ACC112 (cell line): ENCODE measurements at regions not wholly inside any gene's neighbourhood (a gene's known extent, or its start where the extent isn't known, plus 50 kb on each side); places are given as distances from the start of the nearest gene placed in this dataset.
"Not testable (repeated sequence)": the region's sequence is repeated elsewhere in the genome, so short reads cannot be mapped to it uniquely, and the experiment has no call there.

ENCODE experiments used
- H2AFZ ChIP-seq: fragments of 200-600 bp; sonication (generic); one replicate; pipeline ENCODE4 v1.6.0; 2017; ENCODE audit warnings: antibody characterized with exemption, low read length; ENCODE audit not compliant: unreplicated experiment
- H3K27ac ChIP-seq: fragments of 200-600 bp; sonication (generic); 2 replicates; pipeline ENCODE4 v1.5.1; 2014; ENCODE audit warnings: low read depth, mild to moderate bottlenecking, antibody characterized with exemption, low read length, moderate library complexity
- H3K27me3 ChIP-seq: fragments of 200-600 bp; sonication (generic); 2 replicates; pipeline ENCODE4 v1.6.1; 2014; ENCODE audit warnings: mild to moderate bottlenecking, antibody characterized with exemption, low read length, moderate library complexity, mixed read lengths; ENCODE audit not compliant: insufficient read depth
- H3K36me3 ChIP-seq: fragments of 200-600 bp; sonication (generic); 2 replicates; pipeline ENCODE4 v1.6.1; 2016; ENCODE audit warnings: mild to moderate bottlenecking, antibody characterized with exemption, low read length, moderate library complexity, mixed read lengths; ENCODE audit not compliant: insufficient read depth
- H3K4me1 ChIP-seq: fragments of 200-600 bp; sonication (generic); one replicate; pipeline ENCODE4 v1.6.1; 2016; ENCODE audit warnings: low read length, mixed read lengths; ENCODE audit not compliant: insufficient read depth, unreplicated experiment, control insufficient read depth
- H3K4me3 ChIP-seq: fragments of 200-600 bp; sonication (generic); 2 replicates; pipeline ENCODE4 v1.5.1; 2014; ENCODE audit warnings: mild to moderate bottlenecking, low read depth, low read length
- H3K79me2 ChIP-seq: fragments of 200-600 bp; sonication (generic); one replicate; pipeline ENCODE4 v1.6.0; 2016; ENCODE audit warnings: low read length; ENCODE audit not compliant: control insufficient read depth, unreplicated experiment, insufficient read depth

DNA sequence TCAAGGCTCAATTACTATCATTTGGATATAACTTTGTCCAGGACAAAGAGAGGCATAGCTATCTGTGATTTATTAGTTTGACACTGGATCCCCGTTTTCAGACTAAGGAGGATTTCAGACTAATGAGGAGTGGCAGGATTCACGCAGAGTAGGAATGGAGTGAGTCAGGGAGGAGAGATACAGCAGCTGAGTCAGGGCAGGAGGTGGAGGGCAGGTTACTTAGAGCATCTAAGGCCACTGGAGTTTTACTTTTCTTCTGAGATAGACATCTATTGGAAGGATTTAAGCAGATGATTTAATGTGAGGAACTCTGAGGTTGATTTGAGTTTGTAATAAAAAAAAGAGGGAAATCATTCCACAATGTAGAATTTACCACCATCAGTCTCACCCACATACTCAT, 110.6 kb downstream of the RPIA start:
- not testable (repeated sequence) for H3K79me2 ChIP-seq, H2AFZ ChIP-seq, H3K4me3 ChIP-seq, H3K4me1 ChIP-seq, H3K27ac ChIP-seq, H3K36me3 ChIP-seq
- peaks cover 10% of the 10 kb centered on the region; the same call in 1 of the 2 replicates for H3K27me3 ChIP-seq

DNA sequence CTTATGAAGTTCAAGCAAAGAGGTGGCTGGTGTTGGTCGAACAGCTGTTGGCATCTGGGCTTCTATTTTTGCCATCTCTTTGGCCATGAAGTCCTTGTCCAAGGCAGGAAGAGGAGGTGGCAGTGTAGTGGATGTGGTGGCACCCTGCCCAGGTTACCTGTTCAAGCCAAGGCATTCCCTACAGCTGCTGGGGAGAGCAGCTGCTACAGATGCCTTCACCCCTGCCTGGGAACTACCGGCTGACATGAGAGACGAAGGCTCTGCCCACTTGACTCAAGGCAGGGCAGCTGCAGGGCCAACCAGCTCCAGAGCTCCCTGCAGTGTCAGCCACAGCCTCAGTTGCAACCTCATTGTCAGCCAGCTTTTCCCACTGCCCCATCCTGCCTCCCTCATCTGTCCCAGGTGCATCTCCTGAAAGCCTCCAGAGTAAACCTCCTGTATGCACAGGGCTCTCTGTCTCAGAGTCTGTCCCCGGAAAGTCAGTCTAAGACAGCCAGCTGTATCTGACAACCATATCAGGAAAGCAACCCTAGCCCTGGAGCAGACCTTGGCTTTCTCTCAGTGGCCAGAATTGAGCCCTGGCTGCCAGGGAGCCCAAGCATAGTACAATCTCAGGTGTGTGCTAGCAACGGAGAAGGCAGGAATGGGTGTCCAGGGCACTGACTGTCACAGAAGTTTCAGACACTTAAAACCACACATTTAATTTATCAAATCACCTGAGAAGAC, 115.9 kb downstream of the RPIA start:
- H3K36me3 ChIP-seq, result no peaks in the 10 kb centered on the region
- no peaks in the 10 kb centered on the region for H3K79me2 ChIP-seq
- peaks cover 24% of the 10 kb centered on the region; the same call in 1 of the 2 replicates for H3K27me3 ChIP-seq
- no peak overlapping the region for H3K27ac ChIP-seq
- no peak overlapping the region for H3K4me3 ChIP-seq
- H2AFZ ChIP-seq, result no peak overlapping the region
- no peaks in the 10 kb centered on the region for H3K4me1 ChIP-seq

DNA sequence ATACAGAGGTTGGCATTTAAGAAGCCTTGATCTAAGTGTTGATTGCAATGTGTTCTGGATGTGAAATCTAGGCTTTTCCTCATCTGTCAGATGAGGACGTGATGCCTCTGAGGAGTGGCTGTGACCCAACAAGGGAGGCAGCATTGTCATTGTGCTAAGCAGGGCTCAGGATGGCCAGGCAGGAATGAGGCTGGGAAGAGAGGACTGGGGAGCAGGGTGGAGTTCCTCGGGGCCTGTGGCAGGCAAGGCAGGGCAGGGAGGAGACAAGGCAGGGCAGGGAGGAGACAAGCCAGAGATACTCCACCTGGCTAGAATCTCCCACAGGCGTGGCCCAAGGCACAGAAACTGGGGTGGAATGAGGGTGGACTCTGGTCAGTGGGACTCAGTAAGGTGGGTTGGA, 116.6 kb downstream of the RPIA start:
- Histone ChIP-seq H3K79me2 (no peaks in the 10 kb centered on the region), H3K4me1 (no peaks in the 10 kb centered on the region), H2AFZ (no peak overlapping the region), H3K4me3 (no peak overlapping the region), H3K27me3 (peaks cover 26% of the 10 kb centered on the region; the same call in 1 of the 2 replicates), H3K27ac (no peak overlapping the region), H3K36me3 (no peaks in the 10 kb centered on the region)

DNA sequence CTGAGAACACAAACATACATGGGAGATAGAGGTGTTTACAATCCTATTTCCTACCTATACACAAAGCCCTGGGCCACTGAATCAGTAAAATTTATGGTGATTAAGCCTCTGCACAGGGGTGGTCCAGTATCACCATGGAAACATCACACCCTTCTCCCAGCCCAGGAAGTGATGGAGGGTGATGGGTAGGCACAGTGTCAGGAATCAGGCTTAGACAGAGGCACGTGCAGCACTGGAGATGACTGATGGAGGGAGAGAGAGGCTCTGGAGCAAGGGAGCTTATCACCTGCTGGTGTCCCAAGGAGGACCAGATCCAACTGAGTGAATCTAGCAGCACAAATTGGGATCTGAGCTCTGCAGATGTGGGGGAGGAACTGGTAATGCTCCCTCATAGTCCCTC, 117.2 kb downstream of the RPIA start:
- Histone ChIP-seq H3K36me3 (no peaks in the 10 kb centered on the region), H3K4me3 (no peak overlapping the region), H3K27ac (no peak overlapping the region)

DNA sequence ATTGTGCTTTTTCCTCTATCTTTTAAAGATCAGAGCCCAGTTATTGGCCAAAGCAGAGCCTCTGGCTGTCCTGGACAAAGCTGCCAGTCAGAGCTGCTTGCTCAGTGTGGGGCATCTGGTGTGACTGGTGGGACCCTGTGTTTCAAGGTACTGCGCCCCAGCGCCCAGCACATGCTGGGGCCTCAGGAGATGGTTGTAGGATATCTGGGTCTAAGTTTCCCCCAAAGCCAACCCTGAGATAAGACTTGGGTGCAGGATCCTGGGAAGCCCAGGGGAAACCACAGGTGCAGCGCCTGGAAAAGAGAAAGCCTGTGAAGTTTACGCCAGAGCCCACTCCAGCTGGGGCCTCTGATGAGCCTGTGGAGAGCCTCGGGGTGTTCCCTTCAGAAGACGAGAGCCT, 117.7 kb downstream of the RPIA start:
- Histone ChIP-seq H3K27ac (no peak overlapping the region), H3K27me3 (peaks cover 26% of the 10 kb centered on the region; the same call in 1 of the 2 replicates), H3K36me3 (no peaks in the 10 kb centered on the region), H3K4me3 (no peak overlapping the region), H2AFZ (no peak overlapping the region), H3K4me1 (no peaks in the 10 kb centered on the region), H3K79me2 (no peaks in the 10 kb centered on the region)

More for the DNA sequence above, 117.2 kb downstream of the RPIA start:
- H3K27me3 ChIP-seq, result peaks cover 26% of the 10 kb centered on the region; the same call in 1 of the 2 replicates
- H3K4me1 ChIP-seq, result no peaks in the 10 kb centered on the region
- H3K79me2 ChIP-seq, result no peaks in the 10 kb centered on the region
- H2AFZ ChIP-seq, result no peak overlapping the region

DNA sequence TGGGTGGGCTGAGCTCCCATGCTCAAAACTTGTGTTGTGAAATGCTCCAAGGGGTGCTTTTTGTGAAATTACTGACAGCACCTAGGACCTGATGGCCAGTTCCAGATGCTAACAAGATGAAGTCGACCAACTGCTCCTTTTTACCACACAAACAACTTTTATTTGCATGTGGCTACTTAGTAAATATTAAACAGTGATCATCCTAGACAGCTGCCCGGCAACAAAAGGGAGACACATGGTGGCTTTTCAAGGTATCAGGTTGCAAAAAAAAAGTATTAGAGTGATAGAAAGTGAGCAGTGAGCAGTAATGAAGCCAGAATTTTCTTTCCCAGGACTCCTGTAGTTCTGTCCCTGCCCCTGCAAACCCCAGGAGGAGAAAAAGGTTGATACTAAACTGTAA, 118.5 kb downstream of the RPIA start:
- H2AFZ ChIP-seq, result no peak overlapping the region
- H3K36me3 ChIP-seq, result no peaks in the 10 kb centered on the region
- H3K79me2 ChIP-seq, result no peaks in the 10 kb centered on the region
- H3K4me3 ChIP-seq, result no peak overlapping the region
- no peak overlapping the region for H3K27ac ChIP-seq
- H3K27me3 ChIP-seq, result peaks cover 26% of the 10 kb centered on the region; the same call in 1 of the 2 replicates
- no peaks in the 10 kb centered on the region for H3K4me1 ChIP-seq

DNA sequence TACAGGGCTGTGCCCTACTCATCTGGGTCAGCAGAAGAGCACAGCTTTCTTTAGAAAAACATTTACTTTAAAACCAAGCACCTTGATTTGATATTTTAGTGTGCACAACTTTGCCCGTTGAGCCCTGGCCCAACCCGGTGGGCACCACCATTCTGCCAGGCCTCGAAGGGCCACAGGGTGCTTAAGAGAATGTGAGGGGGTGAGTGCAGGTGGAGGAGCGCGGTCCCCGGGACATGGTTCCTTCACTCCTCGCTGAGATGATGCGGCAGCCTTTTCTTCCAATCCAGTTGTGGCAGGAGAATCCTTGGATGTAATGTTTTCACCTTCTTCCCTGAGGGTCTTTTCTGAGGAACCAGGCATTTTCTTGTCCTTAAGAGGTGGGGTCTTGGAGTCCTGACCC, 119.0 kb downstream of the RPIA start:
- Histone ChIP-seq H3K4me3 (no peak overlapping the region), H3K27me3 (peaks cover 26% of the 10 kb centered on the region; the same call in 1 of the 2 replicates), H3K79me2 (no peaks in the 10 kb centered on the region), H2AFZ (no peak overlapping the region), H3K27ac (no peak overlapping the region), H3K4me1 (no peaks in the 10 kb centered on the region), H3K36me3 (no peaks in the 10 kb centered on the region)

DNA sequence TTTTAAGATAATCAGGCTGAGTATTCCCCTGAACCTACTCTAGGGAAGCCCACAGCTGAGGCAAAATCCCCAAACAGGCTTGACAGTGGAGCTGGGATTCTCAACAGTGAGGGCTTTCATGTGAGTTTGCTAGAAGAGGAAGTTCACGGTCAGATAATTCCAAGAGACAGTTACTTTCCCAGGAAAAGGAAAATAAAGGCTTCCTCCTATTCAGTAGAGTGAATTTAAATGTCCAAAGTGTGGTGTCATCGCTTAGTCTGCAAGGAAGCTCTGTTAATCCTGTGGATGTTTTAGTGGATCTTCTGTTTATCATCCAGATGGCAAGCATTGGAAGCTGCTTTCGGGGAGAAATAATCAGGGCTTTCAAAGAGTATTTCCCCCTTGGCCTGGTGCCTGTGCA, 119.8 kb downstream of the RPIA start:
- H3K79me2 ChIP-seq, result no peaks in the 10 kb centered on the region
- H3K27ac ChIP-seq, result no peak overlapping the region
- H3K36me3 ChIP-seq, result no peaks in the 10 kb centered on the region
- H2AFZ ChIP-seq, result no peak overlapping the region
- H3K27me3 ChIP-seq, result peaks cover 21% of the 10 kb centered on the region; the same call in 1 of the 2 replicates
- no peak overlapping the region for H3K4me3 ChIP-seq
- no peaks in the 10 kb centered on the region for H3K4me1 ChIP-seq

DNA sequence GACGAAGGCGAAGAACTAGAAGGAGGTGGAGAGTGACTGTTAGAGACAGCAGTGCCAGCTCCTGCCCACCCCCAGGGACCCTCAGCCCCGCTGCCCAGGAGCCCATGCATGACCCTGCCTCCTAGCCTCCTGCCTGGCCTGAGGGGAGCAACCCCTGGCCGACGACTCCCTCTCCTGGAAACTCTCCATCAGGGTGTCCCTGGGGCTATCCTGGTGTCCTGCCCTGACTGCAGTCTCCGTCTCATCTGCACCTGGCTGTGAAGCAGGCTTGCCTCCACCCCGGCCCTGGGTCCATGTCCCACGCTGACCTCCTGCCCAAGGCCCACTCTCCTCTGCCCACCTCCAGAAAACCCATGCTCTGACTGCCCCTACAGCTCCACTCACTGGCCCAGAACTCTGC, 120.2 kb downstream of the RPIA start:
- no peak overlapping the region for H2AFZ ChIP-seq
- H3K36me3 ChIP-seq, result no peaks in the 10 kb centered on the region
- H3K4me1 ChIP-seq, result no peaks in the 10 kb centered on the region
- H3K27ac ChIP-seq, result no peak overlapping the region
- no peak overlapping the region for H3K4me3 ChIP-seq
- no peaks in the 10 kb centered on the region for H3K79me2 ChIP-seq
- H3K27me3 ChIP-seq, result peaks cover 22% of the 10 kb centered on the region; the same call in 1 of the 2 replicates

DNA sequence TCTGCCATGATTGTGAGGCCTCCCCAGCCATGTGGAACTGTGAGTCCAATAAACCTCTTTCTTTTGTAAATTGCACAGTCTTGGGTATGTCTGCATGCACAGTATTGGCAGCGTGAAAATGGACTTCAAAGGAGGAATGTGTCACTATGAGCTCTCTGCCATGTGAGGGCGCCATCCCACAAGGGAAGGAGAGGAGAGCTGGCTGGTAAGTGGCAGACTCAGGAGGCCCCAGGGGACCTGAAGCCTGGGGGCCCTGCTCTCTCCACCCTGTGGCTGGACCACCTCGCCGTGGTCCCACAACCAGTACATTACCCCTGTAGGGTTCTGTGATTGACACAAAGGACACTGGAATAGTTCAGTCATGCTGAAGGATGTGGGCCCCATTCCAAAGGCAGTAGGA, 122.1 kb downstream of the RPIA start:
- Histone ChIP-seq H3K4me3 (no peak overlapping the region), H3K79me2 (no peaks in the 10 kb centered on the region), H3K27me3 (peaks cover 20% of the 10 kb centered on the region; the same call in 1 of the 2 replicates), H3K4me1 (peaks cover 4% of the 10 kb centered on the region), H2AFZ (no peak overlapping the region), H3K36me3 (no peaks in the 10 kb centered on the region), H3K27ac (no peak overlapping the region)

DNA sequence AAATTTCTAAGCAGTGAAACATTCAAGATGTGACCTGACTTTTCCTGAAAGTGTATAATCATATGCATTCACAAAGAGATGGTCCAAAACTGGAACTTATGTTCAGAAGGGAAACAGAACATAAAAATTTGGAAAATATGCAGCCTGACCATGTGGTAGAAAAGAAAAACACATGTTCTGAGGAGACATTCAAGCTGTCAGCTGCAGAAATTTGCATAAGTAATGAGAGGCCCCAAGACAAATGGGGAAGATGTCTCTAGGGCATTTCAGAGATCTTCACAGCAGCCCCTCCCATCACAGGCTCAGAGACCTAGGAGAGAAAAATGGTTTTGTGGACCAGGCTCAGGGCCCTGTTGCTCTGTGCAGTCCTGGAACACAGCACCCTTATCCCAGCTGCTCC, 123.8 kb downstream of the RPIA start:
- Histone ChIP-seq H3K4me1 (peaks cover 4% of the 10 kb centered on the region), H3K79me2 (no peaks in the 10 kb centered on the region), H3K4me3 (no peak overlapping the region), H3K27ac (no peak overlapping the region), H2AFZ (no peak overlapping the region), H3K36me3 (no peaks in the 10 kb centered on the region), H3K27me3 (peaks cover 20% of the 10 kb centered on the region; the same call in 1 of the 2 replicates)
